GM23338 (cell line): ENCODE measurements at regions not wholly inside any gene's neighbourhood (a gene's known extent, or its start where the extent isn't known, plus 50 kb on each side); places are given as distances from the start of the nearest gene placed in this dataset.
A peak's percentile ranks its signal among the peaks of the same experiment; 100 is the strongest.
"Not testable (repeated sequence)": the region's sequence is repeated elsewhere in the genome, so short reads cannot be mapped to it uniquely, and the experiment has no call there.

Source experiments
- ATAC-seq: fragments of 200-7000 bp; cut with Tn5 transposase; 3 replicates; pipeline ENCODE4 v1.9.1; 2020
- DNase-seq: peaks from one replicate; pipeline ENCODE4 v3.0.0-alpha.2; 2015; ENCODE audit warnings: low spot score
- H2AFZ ChIP-seq: fragments of 200-600 bp; sonication (generic); 2 replicates; pipeline ENCODE4 v1.8.0; 2016; ENCODE audit warnings: antibody characterized with exemption, mild to moderate bottlenecking, moderate library complexity
- H3F3A ChIP-seq: fragments of 200-600 bp; sonication (generic); replicated peaks from 2 replicates; pipeline ENCODE4 v1.8.0; 2017; ENCODE audit warnings: antibody characterized with exemption, mixed run types, low read depth
- H3K27ac ChIP-seq: fragments of 200-600 bp; sonication (generic); 2 replicates; pipeline ENCODE4 v1.6.1; 2016; ENCODE audit warnings: low read depth
- H3K27me3 ChIP-seq: fragments of 200-600 bp; sonication (generic); 2 replicates; pipeline ENCODE4 v1.8.0; 2016; ENCODE audit warnings: mild to moderate bottlenecking, mixed run types, moderate library complexity; ENCODE audit not compliant: insufficient read depth
- H3K36me3 ChIP-seq: fragments of 200-600 bp; sonication (generic); 2 replicates; pipeline ENCODE4 v1.8.0; 2016; ENCODE audit warnings: mild to moderate bottlenecking; ENCODE audit not compliant: insufficient read depth
- H3K4me1 ChIP-seq: fragments of 200-600 bp; sonication (generic); 2 replicates; pipeline ENCODE4 v1.8.0; 2016; ENCODE audit warnings: mild to moderate bottlenecking, moderate library complexity; ENCODE audit not compliant: insufficient read depth
- H3K4me2 ChIP-seq: fragments of 200-600 bp; sonication (generic); 2 replicates; pipeline ENCODE4 v1.7.1; 2017; ENCODE audit warnings: mixed run types
- H3K4me3 ChIP-seq: fragments of 200-600 bp; sonication (generic); 2 replicates; pipeline ENCODE4 v1.6.1; 2016; ENCODE audit warnings: mixed run types
- H3K79me2 ChIP-seq: fragments of 200-600 bp; sonication (generic); replicated peaks from 2 replicates; pipeline ENCODE4 v1.8.0; 2017; ENCODE audit warnings: mild to moderate bottlenecking; ENCODE audit not compliant: insufficient read depth
- H3K9me2 ChIP-seq: fragments of 200-600 bp; sonication (generic); 2 replicates; pipeline ENCODE4 v1.8.0; 2017; ENCODE audit not compliant: insufficient read depth
- H4K20me1 ChIP-seq: fragments of 200-600 bp; sonication (generic); replicated peaks from 2 replicates; pipeline ENCODE4 v1.8.0; 2017; ENCODE audit warnings: mild to moderate bottlenecking; ENCODE audit not compliant: insufficient read depth
- H3K27ac Mint-ChIP-seq: 2 replicates; pipeline ENCODE4 v1.8.0; 2020; ENCODE audit warnings: inconsistent platforms, mild to moderate bottlenecking, moderate library complexity, mixed read lengths
- H3K27me3 Mint-ChIP-seq: 3 replicates; pipeline ENCODE4 v1.8.0; 2022; ENCODE audit warnings: low read depth, mild to moderate bottlenecking, moderate library complexity, mixed read lengths, inconsistent platforms; ENCODE audit not compliant: insufficient read depth, poor library complexity
- H3K36me3 Mint-ChIP-seq: 3 replicates; pipeline ENCODE4 v1.8.0; 2021; ENCODE audit warnings: low read depth, mild to moderate bottlenecking, inconsistent platforms, moderate library complexity, mixed read lengths
- H3K4me1 Mint-ChIP-seq: 3 replicates; pipeline ENCODE4 v1.8.0; 2020; ENCODE audit warnings: mild to moderate bottlenecking, inconsistent platforms, mixed read lengths
- H3K4me3 Mint-ChIP-seq: 3 replicates; pipeline ENCODE4 v1.8.0; 2021; ENCODE audit warnings: moderate library complexity, mild to moderate bottlenecking, inconsistent platforms, mixed read lengths
- H3K9me3 Mint-ChIP-seq: 3 replicates; pipeline ENCODE4 v1.8.0; 2020; ENCODE audit warnings: moderate library complexity, mild to moderate bottlenecking, inconsistent platforms, mixed read lengths
- CREB1 ChIP-seq: fragments of 250-450 bp; sonication (Bioruptor Pico); IDR thresholded peaks from 2 replicates; pipeline ENCODE4 v1.5.0; 2020; ENCODE audit warnings: low read depth, mild to moderate bottlenecking, moderate library complexity
- ETS1 ChIP-seq: IDR thresholded peaks from 2 replicates; pipeline ENCODE4 v1.6.1; 2016; ENCODE audit warnings: antibody characterized with exemption
- EZH2 ChIP-seq: fragments of 200-600 bp; sonication (generic); IDR thresholded peaks from one replicate; pipeline ENCODE4 v1.8.0; 2017; ENCODE audit warnings: antibody characterized with exemption, mild to moderate bottlenecking, low read depth; ENCODE audit not compliant: unreplicated experiment
- EZH2phosphoT487 ChIP-seq: fragments of 200-600 bp; sonication (generic); IDR thresholded peaks from one replicate; pipeline ENCODE4 v1.8.1; 2018; ENCODE audit warnings: antibody characterized with exemption; ENCODE audit not compliant: unreplicated experiment
- NANOG ChIP-seq: IDR thresholded peaks from 2 replicates; pipeline ENCODE4 v1.6.1; 2016; ENCODE audit warnings: antibody characterized with exemption, borderline replicate concordance
- POLR2AphosphoS5 ChIP-seq: IDR thresholded peaks from 2 replicates; pipeline ENCODE4 v1.6.1; 2016; ENCODE audit warnings: antibody characterized with exemption, low read depth
- REST ChIP-seq: IDR thresholded peaks from one replicate; pipeline ENCODE4 v1.6.1; 2018; ENCODE audit warnings: antibody characterized with exemption; ENCODE audit not compliant: unreplicated experiment
- STAT1 ChIP-seq: IDR thresholded peaks from one replicate; pipeline ENCODE4 v1.6.1; 2016; ENCODE audit warnings: antibody characterized with exemption; ENCODE audit not compliant: unreplicated experiment
- ZNF331 ChIP-seq: fragments of 250-450 bp; sonication (Bioruptor Pico); IDR thresholded peaks from 2 replicates; pipeline ENCODE4 v1.5.0; 2020; ENCODE audit warnings: low read depth, mild to moderate bottlenecking, moderate library complexity
- TF ChIP-seq, protein P1 (sequence below), 2 experiments: fragments of 200-600 bp in 1 of 2; sonication (generic) in 1 of 2; conservative IDR thresholded peaks; 2 replicates each; pipeline versions ENCODE4 v1.5.1 to v1.6.1; 2016 to 2017; ENCODE audit warnings: antibody characterized with exemption in 2 of 2, low read depth in 2 of 2, mild to moderate bottlenecking in 2 of 2, moderate library complexity in 1 of 2

DNA sequence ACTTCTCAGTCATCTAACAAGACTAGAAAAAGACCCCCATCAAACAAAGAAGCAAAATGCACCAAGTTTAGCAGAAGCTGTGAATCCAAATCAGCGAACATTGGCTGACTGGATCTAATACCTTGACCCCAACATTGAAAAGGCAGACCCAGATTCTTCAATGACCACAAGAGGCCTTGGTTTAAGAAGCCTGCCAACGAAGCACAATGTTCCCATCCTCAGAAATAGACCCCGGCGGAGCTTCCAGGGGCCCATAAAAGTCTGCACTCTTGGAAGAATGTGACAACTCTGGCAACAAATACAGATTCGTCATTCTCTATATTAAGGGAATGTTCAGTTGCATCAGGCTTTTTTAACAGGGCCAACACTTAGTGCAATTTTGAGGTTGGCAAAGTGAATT lies 112.8 kb upstream of the BCL6 start (continued):
- TF ChIP-seq, protein P1, sequence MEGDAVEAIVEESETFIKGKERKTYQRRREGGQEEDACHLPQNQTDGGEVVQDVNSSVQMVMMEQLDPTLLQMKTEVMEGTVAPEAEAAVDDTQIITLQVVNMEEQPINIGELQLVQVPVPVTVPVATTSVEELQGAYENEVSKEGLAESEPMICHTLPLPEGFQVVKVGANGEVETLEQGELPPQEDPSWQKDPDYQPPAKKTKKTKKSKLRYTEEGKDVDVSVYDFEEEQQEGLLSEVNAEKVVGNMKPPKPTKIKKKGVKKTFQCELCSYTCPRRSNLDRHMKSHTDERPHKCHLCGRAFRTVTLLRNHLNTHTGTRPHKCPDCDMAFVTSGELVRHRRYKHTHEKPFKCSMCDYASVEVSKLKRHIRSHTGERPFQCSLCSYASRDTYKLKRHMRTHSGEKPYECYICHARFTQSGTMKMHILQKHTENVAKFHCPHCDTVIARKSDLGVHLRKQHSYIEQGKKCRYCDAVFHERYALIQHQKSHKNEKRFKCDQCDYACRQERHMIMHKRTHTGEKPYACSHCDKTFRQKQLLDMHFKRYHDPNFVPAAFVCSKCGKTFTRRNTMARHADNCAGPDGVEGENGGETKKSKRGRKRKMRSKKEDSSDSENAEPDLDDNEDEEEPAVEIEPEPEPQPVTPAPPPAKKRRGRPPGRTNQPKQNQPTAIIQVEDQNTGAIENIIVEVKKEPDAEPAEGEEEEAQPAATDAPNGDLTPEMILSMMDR (conservative IDR thresholded peaks at IDR 0.05; ENCODE audit: low read depth in 2 of 2): no peak
- TF ChIP-seq REST (no peak), CREB1 (CRISPR knock-in tag) (no peak), EZH2 (no peak), EZH2phosphoT487 (no peak), ZNF331 (CRISPR knock-in tag) (no peak), ETS1 (no peak), STAT1 (no peak)

GRCh38 chr3:187858711-187859110 lies 113.4 kb upstream of the BCL6 start:
- no peaks in the 10 kb centered on the region for H3K27me3 ChIP-seq
- no peak overlapping the region for H2AFZ ChIP-seq
- peaks cover 8% of the 10 kb centered on the region; the same call in 1 of the 2 replicates for H3K36me3 ChIP-seq
- ATAC-seq (no peak; the same call in 2 of the 3 replicates), DNase-seq (peak; percentile 36)
- peaks cover 2% of the 10 kb centered on the region; the same call in 1 of the 2 replicates for H3K9me2 ChIP-seq
- no peak overlapping the region for H3K4me3 ChIP-seq
- H3K27ac Mint-ChIP-seq: no peak overlapping the region
- H3K4me3 Mint-ChIP-seq: no peak overlapping the region
- H4K20me1 ChIP-seq: no peaks in the 10 kb centered on the region
- peaks cover 27% of the 10 kb centered on the region for H3K9me3 Mint-ChIP-seq
- no peaks in the 10 kb centered on the region for H3K79me2 ChIP-seq
- H3K4me1 ChIP-seq: no peaks in the 10 kb centered on the region
- no peaks in the 10 kb centered on the region for H3F3A ChIP-seq
- TF ChIP-seq, protein P1 (conservative IDR thresholded peaks at IDR 0.05; ENCODE audit: low read depth in 2 of 2): no peak
- no peak for TF ChIP-seq POLR2AphosphoS5
- TF ChIP-seq NANOG: no peak
- no peak for TF ChIP-seq STAT1
- peaks cover 21% of the 10 kb centered on the region; the same call in 2 of the 3 replicates for H3K36me3 Mint-ChIP-seq
- no peak overlapping the region for H3K27ac ChIP-seq
- no peak overlapping the region for H3K4me2 ChIP-seq
- peaks cover 3% of the 10 kb centered on the region; the same call in 2 of the 3 replicates for H3K4me1 Mint-ChIP-seq
- peaks cover 8% of the 10 kb centered on the region for H3K27me3 Mint-ChIP-seq

DNA sequence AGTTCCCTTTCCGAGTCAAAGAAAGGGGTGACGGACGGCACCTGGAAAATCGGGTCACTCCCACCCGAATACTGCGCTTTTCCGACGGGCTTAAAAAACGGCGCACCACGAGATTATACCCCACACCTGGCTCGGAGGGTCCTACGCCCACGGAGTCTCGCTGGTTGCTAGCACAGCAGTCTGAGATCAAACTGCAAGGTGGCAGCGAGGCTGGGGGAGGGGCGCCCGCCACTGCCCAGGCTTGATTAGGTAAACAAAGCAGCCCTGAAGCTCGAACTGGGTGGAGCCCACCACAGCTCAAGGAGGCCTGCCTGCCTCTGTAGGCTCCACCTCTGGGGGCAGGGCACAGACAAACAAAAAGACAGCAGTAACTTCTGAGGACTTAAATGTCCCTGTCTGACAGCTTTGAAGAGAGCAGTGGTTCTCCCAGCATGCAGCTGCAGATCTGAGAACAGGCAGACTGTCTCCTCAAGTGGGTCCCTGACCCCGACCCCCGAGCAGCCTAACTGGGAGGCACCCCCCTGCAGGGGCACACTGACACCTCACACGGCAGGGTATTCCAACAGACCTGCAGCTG lies 117.5 kb upstream of the BCL6 start:
- Histone ChIP-seq H3K4me3 (peak overlapping the region; percentile 49), H2AFZ (0 out of 2 replicates have a peak overlapping the region, but pooled peaks have one; percentile 10), H3K4me2 (peak overlapping the region; percentile 64), H3K27ac (peak overlapping the region; percentile 77; the same call in 1 of the 2 replicates)
- peaks cover 27% of the 10 kb centered on the region for H3K9me3 Mint-ChIP-seq
- peak overlapping the region; percentile 53; the same call in 2 of the 3 replicates for H3K4me3 Mint-ChIP-seq
- H4K20me1 ChIP-seq, H3K79me2 ChIP-seq, H3K4me1 ChIP-seq, H3K27ac Mint-ChIP-seq, H3F3A ChIP-seq, H3K9me2 ChIP-seq, DNase-seq, H3K27me3 ChIP-seq, H3K27me3 Mint-ChIP-seq, H3K4me1 Mint-ChIP-seq, ATAC-seq, H3K36me3 ChIP-seq: not testable (repeated sequence)
- peaks cover 21% of the 10 kb centered on the region; the same call in 2 of the 3 replicates for H3K36me3 Mint-ChIP-seq
